ENCODE measurements at regions not wholly inside any gene's neighbourhood (a gene's known extent, or its start where the extent isn't known, plus 50 kb on each side); places are given as distances from the start of the nearest gene placed in this dataset.

- Histone ChIP-seq H3K4me1 (ENCODE audit: control insufficient read depth, insufficient read depth, low read length) (peaks cover 5% of the 10 kb centered on the region), H3K4me3 (ENCODE audit: low read length) (no peak overlapping the region), H3K27ac (ENCODE audit: low read length) (no peak overlapping the region), H3K9me3 (ENCODE audit: control insufficient read depth, low read length) (no peaks in the 10 kb centered on the region), H3K27me3 (ENCODE audit: control insufficient read depth, insufficient read depth) (no peaks in the 10 kb centered on the region)
- DNase-seq (no peak), ATAC-seq (no peak)
- intact Hi-C loops (cut with DNase I): no loop called here
- 48% methylated on average over 2 of the region's 2 CpGs for WGBS
Measured at GRCh38 chr1:55588309-55588708, 373.1 kb upstream of the USP24 start.

GRCh38 chr1:55586771-55587170, 371.6 kb upstream of the USP24 start:
- H3K4me1 ChIP-seq (ENCODE audit: control insufficient read depth, insufficient read depth, low read length): peaks cover 2% of the 10 kb centered on the region
- DNase-seq: no peak
- H3K27me3 ChIP-seq (ENCODE audit: control insufficient read depth, insufficient read depth): no peaks in the 10 kb centered on the region
- no peak overlapping the region for H3K27ac ChIP-seq (ENCODE audit: low read length)
- ATAC-seq: no peak
- no peaks in the 10 kb centered on the region for H3K9me3 ChIP-seq (ENCODE audit: control insufficient read depth, low read length)
- intact Hi-C loops (cut with DNase I): no loop called here
- 97% methylated on average over 3 of the region's 3 CpGs for WGBS
- no peak overlapping the region for H3K4me3 ChIP-seq (ENCODE audit: low read length)

GRCh38 chr1:55585402-55585792, 370.2 kb upstream of the USP24 start:
- Histone ChIP-seq H3K4me3 (ENCODE audit: low read length) (no peak overlapping the region), H3K9me3 (ENCODE audit: control insufficient read depth, low read length) (no peaks in the 10 kb centered on the region), H3K27ac (ENCODE audit: low read length) (no peak overlapping the region), H3K27me3 (ENCODE audit: control insufficient read depth, insufficient read depth) (no peaks in the 10 kb centered on the region), H3K4me1 (ENCODE audit: control insufficient read depth, insufficient read depth, low read length) (peaks cover 2% of the 10 kb centered on the region)
- no peak for DNase-seq
- intact Hi-C loops (cut with DNase I): no loop called here
- WGBS: 81% methylated on average over 3 of the region's 3 CpGs
- no peak for ATAC-seq

- 54% methylated on average over 2 of the region's 2 CpGs for WGBS
- Histone ChIP-seq H3K27me3 (ENCODE audit: control insufficient read depth, insufficient read depth) (no peaks in the 10 kb centered on the region), H3K4me1 (ENCODE audit: control insufficient read depth, insufficient read depth, low read length) (no peaks in the 10 kb centered on the region), H3K4me3 (ENCODE audit: low read length) (no peak overlapping the region), H3K9me3 (ENCODE audit: control insufficient read depth, low read length) (no peaks in the 10 kb centered on the region), H3K27ac (ENCODE audit: low read length) (no peak overlapping the region)
- intact Hi-C loops (cut with DNase I): no loop called here
- peak; percentile 36 to 78 (median 62) for DNase-seq
- ATAC-seq: peak; percentile 32 to 76
Measured at GRCh38 chr1:55584526-55585401, 369.6 kb upstream of the USP24 start.

GRCh38 chr1:55582084-55582483, 366.9 kb upstream of the USP24 start:
- H3K4me3 ChIP-seq (ENCODE audit: low read length): no peak overlapping the region
- intact Hi-C loops (cut with DNase I): no loop called here
- ATAC-seq (peak in 1 of 2 donors; percentile 9), DNase-seq (no peak)
- H3K27ac ChIP-seq (ENCODE audit: low read length): no peak overlapping the region
- no peaks in the 10 kb centered on the region for H3K27me3 ChIP-seq (ENCODE audit: control insufficient read depth, insufficient read depth)
- no peaks in the 10 kb centered on the region for H3K9me3 ChIP-seq (ENCODE audit: control insufficient read depth, low read length)
- WGBS: 84% methylated on average over 4 of the region's 4 CpGs
- no peaks in the 10 kb centered on the region for H3K4me1 ChIP-seq (ENCODE audit: control insufficient read depth, insufficient read depth, low read length)

GRCh38 chr1:55580845-55581332, 365.7 kb upstream of the USP24 start:
- DNase-seq (no peak), ATAC-seq (peak; percentile 74 to 81)
- intact Hi-C loops (cut with DNase I): no loop called here
- peak overlapping the region; percentile 41 for H3K27ac ChIP-seq (ENCODE audit: low read length)
- H3K9me3 ChIP-seq (ENCODE audit: control insufficient read depth, low read length): no peaks in the 10 kb centered on the region
- H3K4me3 ChIP-seq (ENCODE audit: low read length): no peak overlapping the region
- H3K27me3 ChIP-seq (ENCODE audit: control insufficient read depth, insufficient read depth): no peaks in the 10 kb centered on the region
- peaks cover 2% of the 10 kb centered on the region for H3K4me1 ChIP-seq (ENCODE audit: control insufficient read depth, insufficient read depth, low read length)
- 55% methylated on average over 3 of the region's 3 CpGs for WGBS

- Histone ChIP-seq H3K27ac (ENCODE audit: low read length) (no peak overlapping the region), H3K4me3 (ENCODE audit: low read length) (no peak overlapping the region), H3K4me1 (ENCODE audit: control insufficient read depth, insufficient read depth, low read length) (peaks cover 3% of the 10 kb centered on the region), H3K9me3 (ENCODE audit: control insufficient read depth, low read length) (no peaks in the 10 kb centered on the region), H3K27me3 (ENCODE audit: control insufficient read depth, insufficient read depth) (no peaks in the 10 kb centered on the region)
- 87% methylated on average over 3 of the region's 3 CpGs for WGBS
- intact Hi-C loops (cut with DNase I): no loop called here
- DNase-seq (no peak), ATAC-seq (no peak)
Measured at GRCh38 chr1:55579332-55580001, 364.3 kb upstream of the USP24 start.

GRCh38 chr1:55578646-55579045, 363.5 kb upstream of the USP24 start:
- Histone ChIP-seq H3K4me1 (ENCODE audit: control insufficient read depth, insufficient read depth, low read length) (peaks cover 3% of the 10 kb centered on the region), H3K27ac (ENCODE audit: low read length) (no peak overlapping the region), H3K4me3 (ENCODE audit: low read length) (no peak overlapping the region), H3K27me3 (ENCODE audit: control insufficient read depth, insufficient read depth) (no peaks in the 10 kb centered on the region), H3K9me3 (ENCODE audit: control insufficient read depth, low read length) (no peaks in the 10 kb centered on the region)
- ATAC-seq (no peak), DNase-seq (no peak)
- WGBS: 64% methylated on average over 1 of the region's 1 CpG
- intact Hi-C loops (cut with DNase I): no loop called here

- DNase-seq (peak; percentile 67 to 89 (median 83)), ATAC-seq (peak; percentile 72 to 74)
- Histone ChIP-seq H3K4me1 (ENCODE audit: control insufficient read depth, insufficient read depth, low read length) (peaks cover 3% of the 10 kb centered on the region), H3K27ac (ENCODE audit: low read length) (peak overlapping the region; percentile 5), H3K27me3 (ENCODE audit: control insufficient read depth, insufficient read depth) (no peaks in the 10 kb centered on the region), H3K9me3 (ENCODE audit: control insufficient read depth, low read length) (no peaks in the 10 kb centered on the region), H3K4me3 (ENCODE audit: low read length) (no peak overlapping the region)
- WGBS: 66% methylated on average over 4 of the region's 4 CpGs
- intact Hi-C loops (cut with DNase I): no loop called here
Measured at GRCh38 chr1:55575571-55576279, 360.6 kb upstream of the USP24 start.

GRCh38 chr1:55574691-55575225, 359.6 kb upstream of the USP24 start:
- Histone ChIP-seq H3K27ac (ENCODE audit: low read length) (no peak overlapping the region), H3K27me3 (ENCODE audit: control insufficient read depth, insufficient read depth) (no peaks in the 10 kb centered on the region), H3K4me3 (ENCODE audit: low read length) (no peak overlapping the region), H3K4me1 (ENCODE audit: control insufficient read depth, insufficient read depth, low read length) (peaks cover 3% of the 10 kb centered on the region), H3K9me3 (ENCODE audit: control insufficient read depth, low read length) (no peaks in the 10 kb centered on the region)
- WGBS: 79% methylated on average over 5 of the region's 5 CpGs
- ATAC-seq: no peak
- intact Hi-C loops (cut with DNase I): no loop called here
- DNase-seq: no peak

Measured in right cardiac atrium (tissue), 5 donors.